ENCODE measurements at regions not wholly inside any gene's neighbourhood (a gene's known extent, or its start where the extent isn't known, plus 50 kb on each side); places are given as distances from the start of the nearest gene placed in this dataset.
"Not testable (repeated sequence)": the region's sequence is repeated elsewhere in the genome, so short reads cannot be mapped to it uniquely, and the experiment has no call there.

DNA sequence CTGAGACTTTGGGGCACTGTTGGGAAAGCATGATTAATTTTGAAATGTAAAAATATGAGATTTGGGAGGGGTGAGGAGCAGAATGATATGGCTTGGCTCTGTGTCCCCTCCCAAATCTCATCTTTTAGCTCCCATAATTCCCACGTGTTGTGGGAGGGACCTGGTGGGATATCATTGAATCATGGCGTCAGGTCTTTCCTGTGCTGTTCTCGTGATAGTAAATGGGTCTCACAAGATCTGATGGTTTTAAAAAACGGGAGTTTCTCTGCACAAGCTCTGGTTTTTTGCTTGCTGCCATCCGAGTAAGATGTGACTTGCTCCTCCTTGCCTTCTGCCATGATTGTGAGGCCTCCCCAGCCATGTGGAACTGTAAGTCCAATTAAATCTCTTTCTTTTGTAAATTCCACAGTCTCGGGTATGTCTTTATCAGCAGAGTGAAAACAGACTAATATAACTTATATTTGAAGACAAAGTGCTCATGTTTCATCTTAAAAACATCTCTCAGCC is 546.0 kb upstream of the NECTIN3 start:
- not testable (repeated sequence) for ATAC-seq (ENCODE audit: low read depth in 2 of 2); H3K9me3 Mint-ChIP-seq; H3K4me3 Mint-ChIP-seq; H3K27ac Mint-ChIP-seq; H3K4me1 Mint-ChIP-seq; H3K27me3 Mint-ChIP-seq; H3K36me3 Mint-ChIP-seq; DNase-seq

DNA sequence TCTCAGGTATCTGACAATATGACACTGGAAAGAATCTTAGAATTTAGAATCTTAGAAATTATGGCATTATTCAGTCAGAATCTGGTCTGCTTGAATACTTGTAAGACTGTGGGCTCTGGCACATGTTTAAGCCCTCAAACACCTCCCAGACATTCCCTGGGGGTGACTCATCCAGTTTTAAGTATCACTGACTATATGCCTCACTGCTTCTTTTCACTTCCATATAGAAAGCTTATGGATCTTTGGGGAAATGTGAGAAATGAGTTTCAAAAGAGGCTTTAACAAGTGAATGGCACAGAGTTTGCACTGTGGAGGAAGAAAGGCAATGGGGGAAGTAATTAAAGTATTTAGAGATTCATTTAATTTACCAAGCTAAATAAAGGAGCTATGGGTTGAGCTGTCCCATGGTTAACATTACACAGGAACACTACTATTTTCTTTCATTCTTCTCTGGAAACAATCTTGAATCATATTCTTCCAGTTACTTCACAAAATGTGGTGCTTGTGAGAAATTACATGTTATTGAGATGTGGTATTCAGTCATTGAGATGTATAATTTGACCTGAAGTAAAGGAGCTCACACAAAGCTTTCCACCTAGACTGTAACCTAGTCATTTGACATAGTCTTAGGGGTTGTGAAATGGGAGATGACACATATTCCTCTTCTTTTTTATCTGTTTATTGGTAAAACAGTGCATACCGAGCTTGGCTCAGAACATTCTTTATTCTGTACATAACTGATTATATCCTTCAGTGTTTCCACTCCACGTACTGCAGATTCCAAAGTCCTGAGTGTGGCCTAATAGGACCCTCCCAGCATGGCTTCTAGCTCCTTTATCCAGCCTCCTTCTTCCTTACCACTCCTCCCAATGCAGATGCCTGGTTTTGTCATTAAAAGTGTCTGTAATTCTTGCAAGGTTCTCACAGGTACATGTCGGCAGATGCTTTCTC is 544.6 kb upstream of the NECTIN3 start:
- H3K9me3 Mint-ChIP-seq = peaks cover 0 to 6% (median 0%) of the 10 kb centered on the region in 7 donors
- H3K4me1 Mint-ChIP-seq = no peaks in the 10 kb centered on the region
- DNase-seq (no peak), ATAC-seq (ENCODE audit: low read depth in 2 of 2) (no peak)
- no peak overlapping the region for H3K4me3 Mint-ChIP-seq
- H3K27me3 Mint-ChIP-seq = peaks cover 0 to 2% (median 0%) of the 10 kb centered on the region in 3 donors
- H3K36me3 Mint-ChIP-seq = no peaks in the 10 kb centered on the region
- no peak overlapping the region for H3K27ac Mint-ChIP-seq

DNA sequence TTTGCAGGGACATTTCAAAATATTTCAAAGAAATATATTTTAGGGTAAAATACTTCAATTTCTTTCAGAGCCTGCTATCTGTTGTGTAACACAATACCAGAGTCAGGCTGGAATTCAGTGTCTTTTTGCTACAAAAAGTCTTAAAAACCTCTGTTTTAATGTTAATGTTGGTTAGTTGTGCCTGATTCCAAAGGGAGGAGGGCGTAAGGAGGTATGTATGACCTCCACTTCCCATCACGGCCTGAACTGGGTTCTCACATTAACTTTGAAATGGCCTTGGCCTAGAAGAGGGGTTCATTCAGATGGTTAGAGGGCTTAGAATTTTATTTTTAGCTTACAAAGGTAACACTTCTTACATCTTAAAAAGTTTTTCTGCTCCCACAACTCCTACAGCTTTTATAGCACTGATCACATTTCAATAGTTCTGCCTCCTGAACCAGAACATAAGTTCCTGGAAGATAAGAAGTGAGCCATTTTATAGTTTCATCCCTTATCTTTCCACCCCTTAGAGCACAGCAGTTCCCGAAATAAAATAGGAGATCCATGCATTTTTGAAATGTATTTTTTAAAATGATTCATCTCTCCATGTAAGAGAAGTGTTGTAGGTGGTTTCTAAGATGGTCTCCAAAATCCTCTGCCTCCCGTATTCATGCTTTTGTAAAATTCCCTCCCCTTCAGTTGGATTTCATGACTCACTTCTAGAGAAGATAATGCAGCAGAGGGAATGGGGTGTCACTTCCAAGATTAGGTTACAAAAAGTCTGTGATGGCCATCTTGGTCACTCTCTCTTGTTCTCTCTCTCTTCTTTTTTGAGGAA is 543.1 kb upstream of the NECTIN3 start:
- no peaks in the 10 kb centered on the region for H3K36me3 Mint-ChIP-seq
- H3K27ac Mint-ChIP-seq = no peak overlapping the region
- peaks cover 0 to 6% (median 0%) of the 10 kb centered on the region in 7 donors for H3K9me3 Mint-ChIP-seq
- peaks cover 0 to 4% (median 0%) of the 10 kb centered on the region in 3 donors for H3K27me3 Mint-ChIP-seq
- ATAC-seq (ENCODE audit: low read depth in 2 of 2) (no peak), DNase-seq (no peak)
- no peaks in the 10 kb centered on the region for H3K4me1 Mint-ChIP-seq
- no peak overlapping the region for H3K4me3 Mint-ChIP-seq

DNA sequence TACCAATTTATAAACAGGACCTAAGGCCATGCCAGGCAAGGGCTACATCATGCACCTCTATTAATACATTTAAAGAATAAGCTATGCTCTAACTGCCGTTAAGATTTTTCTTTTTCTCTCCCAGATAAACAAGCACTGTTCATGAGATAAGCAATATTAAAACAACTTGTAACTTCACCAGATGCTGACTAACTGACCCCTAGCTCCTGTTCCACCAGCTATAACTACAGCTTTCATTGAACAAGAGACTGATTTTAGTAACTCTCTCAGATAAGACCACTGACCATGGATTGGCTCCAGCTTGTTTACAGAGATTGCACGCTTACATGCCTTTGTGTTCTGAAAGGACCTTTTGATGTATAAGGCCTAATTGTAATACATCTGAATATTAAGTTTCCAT is 540.7 kb upstream of the NECTIN3 start:
- Mint-ChIP-seq H3K27me3 (peaks cover 0 to 4% (median 0%) of the 10 kb centered on the region in 3 donors), H3K36me3 (peaks cover 0 to 3% of the 10 kb centered on the region in 2 donors), H3K4me1 (no peaks in the 10 kb centered on the region), H3K4me3 (no peak overlapping the region), H3K9me3 (peaks cover 0 to 5% (median 0%) of the 10 kb centered on the region in 7 donors), H3K27ac (no peak overlapping the region)
- DNase-seq (no peak), ATAC-seq (ENCODE audit: low read depth in 2 of 2) (no peak)

DNA sequence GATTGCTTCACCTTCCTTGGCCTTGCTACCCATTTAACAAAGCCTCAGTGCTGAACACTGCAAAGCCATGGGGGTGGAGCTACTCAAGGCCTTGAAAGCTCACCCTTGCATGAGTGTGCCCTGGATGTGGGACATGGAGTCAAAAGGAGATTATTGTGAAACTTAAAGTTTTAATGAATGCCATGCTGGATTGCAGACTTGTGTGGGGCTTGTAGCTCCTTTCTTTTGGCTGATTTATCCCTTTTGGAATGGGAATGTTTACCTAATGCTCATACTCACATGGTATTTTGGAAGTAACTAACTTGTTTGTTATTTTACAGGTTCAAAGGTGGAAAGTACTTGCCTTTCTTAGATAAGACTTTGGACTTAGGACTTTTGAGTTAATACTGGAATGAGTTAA is 538.5 kb upstream of the NECTIN3 start:
- DNase-seq (no peak), ATAC-seq (ENCODE audit: low read depth in 2 of 2) (no peak)
- Mint-ChIP-seq H3K9me3 (peaks cover 0 to 4% (median 0%) of the 10 kb centered on the region in 7 donors), H3K4me3 (no peak overlapping the region), H3K36me3 (peaks cover 0 to 3% of the 10 kb centered on the region in 2 donors), H3K27ac (no peak overlapping the region), H3K27me3 (peaks cover 0 to 4% (median 0%) of the 10 kb centered on the region in 3 donors), H3K4me1 (no peaks in the 10 kb centered on the region)

DNA sequence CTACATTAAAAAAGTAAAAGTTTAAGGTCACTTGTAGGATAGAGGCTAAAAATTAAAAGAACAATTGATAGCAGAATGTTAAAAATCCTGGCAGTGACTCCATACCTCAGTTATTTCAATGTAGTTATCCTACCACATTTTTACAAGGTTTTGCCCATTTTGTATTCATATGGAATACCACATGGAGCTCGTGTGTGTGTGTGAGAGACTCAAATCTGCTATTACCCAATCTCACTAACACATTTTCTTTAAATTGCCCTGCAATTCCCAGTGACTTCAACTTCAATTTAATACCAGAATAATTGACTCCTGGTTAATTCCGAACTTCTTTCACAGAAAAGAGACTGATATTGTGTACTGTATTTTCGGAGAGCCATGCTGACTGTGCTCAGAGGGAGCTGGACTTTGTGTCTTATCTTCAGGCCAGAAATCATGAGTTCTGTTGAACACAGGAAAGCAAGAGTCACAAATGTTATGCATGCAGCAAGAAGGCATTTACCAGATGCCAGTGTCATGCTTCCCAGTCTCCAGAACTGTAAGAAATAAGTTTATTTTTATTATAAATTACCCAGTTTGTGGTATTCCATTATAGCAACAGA is 529.0 kb upstream of the NECTIN3 start:
- Mint-ChIP-seq H3K27me3 (no peaks in the 10 kb centered on the region), H3K36me3 (no peaks in the 10 kb centered on the region), H3K27ac (no peak overlapping the region), H3K4me1 (no peaks in the 10 kb centered on the region), H3K9me3 (peaks cover 0 to 4% (median 0%) of the 10 kb centered on the region in 7 donors), H3K4me3 (no peak overlapping the region)
- ATAC-seq (ENCODE audit: low read depth in 2 of 2) (no peak), DNase-seq (no peak)

DNA sequence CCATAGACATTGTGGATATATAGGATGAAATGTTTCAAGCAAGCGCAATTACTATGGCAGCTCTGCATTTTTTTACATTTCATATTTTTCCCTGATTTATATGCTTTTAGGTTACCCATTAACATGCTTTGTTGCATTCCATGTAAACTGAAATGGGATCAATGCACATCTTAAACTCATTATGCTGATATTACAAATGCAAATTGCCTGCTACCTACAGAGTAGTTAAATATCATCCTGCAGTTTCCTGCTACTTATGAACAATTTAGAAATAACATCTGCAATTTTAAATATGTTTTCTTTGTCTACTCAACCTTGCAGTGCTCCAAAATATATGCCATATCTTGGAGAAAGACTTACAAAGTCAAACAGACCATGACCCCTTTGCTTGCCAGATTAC is 526.9 kb upstream of the NECTIN3 start:
- DNase-seq (no peak), ATAC-seq (ENCODE audit: low read depth in 2 of 2) (no peak)
- Mint-ChIP-seq H3K27ac (no peak overlapping the region), H3K4me1 (no peaks in the 10 kb centered on the region), H3K9me3 (peaks cover 0 to 1% (median 0%) of the 10 kb centered on the region in 7 donors), H3K36me3 (no peaks in the 10 kb centered on the region), H3K4me3 (no peak overlapping the region), H3K27me3 (no peaks in the 10 kb centered on the region)

DNA sequence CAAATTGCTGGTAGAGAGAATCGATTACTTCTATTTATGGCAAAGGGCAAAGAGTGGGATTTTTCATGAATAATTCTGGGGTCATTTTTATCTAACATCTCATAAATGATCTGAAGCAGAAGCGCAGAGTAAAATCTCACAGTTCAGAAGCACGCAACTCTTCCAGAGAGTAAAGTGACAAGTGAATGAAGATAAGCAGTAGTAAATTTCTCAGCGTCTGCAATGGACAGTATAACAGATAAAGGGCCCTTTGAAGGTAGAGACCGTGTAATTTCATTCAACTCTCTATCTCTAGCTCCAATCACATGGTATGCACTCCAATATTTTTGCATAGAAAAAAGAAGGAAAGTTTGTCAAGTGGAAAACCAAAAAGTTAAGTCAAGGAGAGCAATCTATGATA is 521.1 kb upstream of the NECTIN3 start:
- H3K36me3 Mint-ChIP-seq = no peaks in the 10 kb centered on the region
- DNase-seq (no peak), ATAC-seq (ENCODE audit: low read depth in 2 of 2) (no peak)
- peaks cover 0 to 9% (median 0%) of the 10 kb centered on the region in 7 donors for H3K9me3 Mint-ChIP-seq
- H3K27me3 Mint-ChIP-seq = no peaks in the 10 kb centered on the region
- no peak overlapping the region for H3K4me3 Mint-ChIP-seq
- H3K4me1 Mint-ChIP-seq = no peaks in the 10 kb centered on the region
- H3K27ac Mint-ChIP-seq = no peak overlapping the region

DNA sequence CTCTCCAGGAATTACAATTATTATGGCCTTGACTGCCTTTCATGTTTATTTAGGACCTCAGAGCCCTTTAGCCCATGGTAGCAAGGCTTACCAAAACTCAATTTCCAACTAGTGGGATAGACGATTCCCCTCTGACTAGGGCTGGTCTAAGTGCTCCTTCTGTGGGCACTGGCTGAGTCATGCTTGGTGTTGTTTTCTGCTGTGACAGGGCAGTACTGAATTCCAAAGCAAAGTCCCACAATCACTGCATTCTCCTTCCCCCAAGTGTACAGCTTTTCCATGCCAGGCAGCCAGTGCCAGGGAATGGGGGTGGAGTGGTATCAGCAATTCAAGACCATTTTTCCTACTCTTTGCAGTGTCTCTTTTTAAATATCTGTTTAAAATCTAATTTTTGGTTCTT is 509.0 kb upstream of the NECTIN3 start:
- Mint-ChIP-seq H3K36me3 (peaks cover 0 to 8% of the 10 kb centered on the region in 2 donors), H3K9me3 (peaks cover 0 to 14% (median 4%) of the 10 kb centered on the region in 7 donors), H3K4me1 (no peaks in the 10 kb centered on the region), H3K27me3 (peaks cover 0 to 2% (median 0%) of the 10 kb centered on the region in 3 donors), H3K4me3 (no peak overlapping the region), H3K27ac (no peak overlapping the region)
- no peak for DNase-seq
- no peak for ATAC-seq (ENCODE audit: low read depth in 2 of 2)

DNA sequence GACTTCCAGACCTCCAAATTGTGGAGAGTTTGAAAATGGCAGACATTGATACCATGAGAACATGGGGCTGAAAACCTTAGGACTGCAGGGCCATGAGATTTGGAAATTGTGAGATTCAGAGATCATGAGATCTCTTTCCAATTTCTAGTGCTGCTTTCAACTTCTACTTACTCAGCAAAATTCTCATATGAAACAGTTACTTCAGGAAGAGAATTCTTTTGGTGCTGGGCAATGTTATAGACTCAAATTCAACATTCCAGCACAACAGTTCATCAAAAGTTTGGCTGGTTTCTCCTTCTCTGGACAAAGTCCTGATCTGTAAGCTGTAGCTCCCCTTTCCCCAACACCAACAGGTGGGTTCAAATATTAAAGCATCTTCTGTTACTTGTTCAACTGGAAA is 506.9 kb upstream of the NECTIN3 start:
- no peak for DNase-seq
- H3K27me3 Mint-ChIP-seq = peaks cover 0 to 3% (median 0%) of the 10 kb centered on the region in 3 donors
- no peak overlapping the region for H3K4me3 Mint-ChIP-seq
- no peak for ATAC-seq (ENCODE audit: low read depth in 2 of 2)
- no peaks in the 10 kb centered on the region for H3K4me1 Mint-ChIP-seq
- no peak overlapping the region for H3K27ac Mint-ChIP-seq
- H3K9me3 Mint-ChIP-seq = peaks cover 0 to 11% (median 3%) of the 10 kb centered on the region in 7 donors
- H3K36me3 Mint-ChIP-seq = peaks cover 0 to 8% of the 10 kb centered on the region in 2 donors

DNA sequence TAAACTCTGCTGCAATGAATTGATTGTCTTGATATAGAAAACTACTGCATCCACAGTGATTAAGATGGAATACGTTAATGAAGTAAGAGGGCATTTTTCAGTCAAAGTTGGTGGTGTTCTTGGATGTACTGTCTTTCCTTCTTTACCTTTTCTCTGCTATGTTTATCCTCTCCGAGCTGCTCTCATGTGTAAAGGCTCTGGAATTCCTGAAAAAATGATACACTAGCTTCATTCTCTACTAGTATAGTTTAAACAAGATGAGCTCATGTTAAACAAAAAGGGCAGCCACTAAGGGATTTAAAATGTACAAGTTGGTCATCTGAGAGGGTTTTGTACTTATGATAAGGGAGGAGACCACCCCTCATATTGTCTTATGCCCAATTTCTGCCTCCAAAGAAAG is 504.6 kb upstream of the NECTIN3 start:
- ATAC-seq (ENCODE audit: low read depth in 2 of 2) (no peak), DNase-seq (no peak)
- H3K4me3 Mint-ChIP-seq = no peak overlapping the region
- no peak overlapping the region for H3K27ac Mint-ChIP-seq
- no peaks in the 10 kb centered on the region for H3K4me1 Mint-ChIP-seq
- H3K27me3 Mint-ChIP-seq = peaks cover 0 to 3% (median 0%) of the 10 kb centered on the region in 3 donors
- H3K9me3 Mint-ChIP-seq = peaks cover 0 to 3% (median 0%) of the 10 kb centered on the region in 7 donors
- no peaks in the 10 kb centered on the region for H3K36me3 Mint-ChIP-seq

DNA sequence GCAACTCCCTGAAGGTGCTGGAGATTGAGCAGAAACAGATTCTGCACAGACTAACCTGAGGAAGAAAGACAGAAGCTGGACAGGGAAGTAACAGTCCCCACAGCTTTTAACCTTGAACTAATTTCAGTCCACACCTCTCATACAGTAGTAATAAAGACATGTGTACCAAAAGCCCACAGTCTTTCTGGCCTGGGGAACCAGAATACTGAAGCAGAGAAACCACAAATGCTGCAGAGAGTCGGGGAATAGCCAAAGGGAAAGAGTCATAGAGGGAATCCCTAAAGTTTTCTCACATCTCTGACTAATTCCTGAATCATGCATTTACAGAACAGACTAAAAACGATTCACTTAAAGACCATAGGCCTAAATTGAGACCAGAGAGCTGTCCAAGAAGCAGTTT is 503.4 kb upstream of the NECTIN3 start:
- H3K9me3 Mint-ChIP-seq = peaks cover 0 to 2% (median 0%) of the 10 kb centered on the region in 7 donors
- no peak overlapping the region for H3K4me3 Mint-ChIP-seq
- H3K36me3 Mint-ChIP-seq = no peaks in the 10 kb centered on the region
- ATAC-seq (ENCODE audit: low read depth in 2 of 2) = no peak
- H3K27me3 Mint-ChIP-seq = peaks cover 0 to 3% (median 0%) of the 10 kb centered on the region in 3 donors
- H3K4me1 Mint-ChIP-seq = no peaks in the 10 kb centered on the region
- no peak for DNase-seq
- H3K27ac Mint-ChIP-seq = no peak overlapping the region

DNA sequence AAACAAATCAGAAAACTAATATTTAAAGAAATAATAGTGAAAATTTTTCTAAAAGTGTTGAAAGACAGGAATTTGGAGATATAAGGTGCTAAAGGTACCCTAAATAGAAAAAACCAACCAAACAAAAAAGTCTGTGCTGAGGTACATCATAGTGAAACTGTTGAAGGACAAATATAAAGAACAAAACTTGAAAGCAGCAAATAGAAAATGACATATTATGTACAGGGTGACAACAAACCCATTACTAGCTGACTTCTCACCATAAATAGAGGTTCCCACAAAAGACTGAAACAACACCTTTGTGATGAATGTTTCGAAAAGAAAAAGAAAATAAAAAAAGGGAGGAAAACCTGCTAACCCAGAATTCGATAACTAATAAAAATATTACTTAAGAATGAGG is 502.5 kb upstream of the NECTIN3 start:
- Mint-ChIP-seq H3K27ac (no peak overlapping the region), H3K27me3 (peaks cover 0 to 3% (median 0%) of the 10 kb centered on the region in 3 donors), H3K4me3 (no peak overlapping the region), H3K9me3 (peaks cover 0 to 4% (median 0%) of the 10 kb centered on the region in 7 donors), H3K36me3 (no peaks in the 10 kb centered on the region), H3K4me1 (no peaks in the 10 kb centered on the region)
- no peak for DNase-seq
- no peak for ATAC-seq (ENCODE audit: low read depth in 2 of 2)

All from naive B cell (primary cell).